H1 (cell line): ENCODE measurements at regions not wholly inside any gene's neighbourhood (a gene's known extent, or its start where the extent isn't known, plus 50 kb on each side); places are given as distances from the start of the nearest gene placed in this dataset.

Experiments used
- CBX5 ChIP-seq: fragments of 300-800, 300-1000 bp; sonication (generic); IDR thresholded peaks from 2 replicates; pipeline ENCODE4 v1.7.1; 2016; ENCODE audit warnings: antibody characterized with exemption, low read length, low read depth
- CHD1 ChIP-seq: IDR thresholded peaks from 2 replicates; pipeline ENCODE4 v1.6.1; 2012; ENCODE audit warnings: low read depth, low read length, improper control_type of control experiment
- HDAC6 ChIP-seq: IDR thresholded peaks from one replicate; pipeline ENCODE4 v1.7.1; 2012; ENCODE audit warnings: low read depth, mild to moderate bottlenecking, inconsistent platforms, low read length, moderate library complexity
- TF ChIP-seq, protein P1 (sequence below): fragments of 300-600 bp; sonication (generic); IDR thresholded peaks from 2 replicates; pipeline ENCODE4 v1.7.1; 2012; ENCODE audit warnings: low read length, moderate library complexity, mild to moderate bottlenecking, inconsistent platforms; ENCODE audit not compliant: insufficient replicate concordance

GRCh38 chr6:129954749-129955431 lies 63.5 kb upstream of the L3MBTL3 start (continued):
- TF ChIP-seq, protein P1, sequence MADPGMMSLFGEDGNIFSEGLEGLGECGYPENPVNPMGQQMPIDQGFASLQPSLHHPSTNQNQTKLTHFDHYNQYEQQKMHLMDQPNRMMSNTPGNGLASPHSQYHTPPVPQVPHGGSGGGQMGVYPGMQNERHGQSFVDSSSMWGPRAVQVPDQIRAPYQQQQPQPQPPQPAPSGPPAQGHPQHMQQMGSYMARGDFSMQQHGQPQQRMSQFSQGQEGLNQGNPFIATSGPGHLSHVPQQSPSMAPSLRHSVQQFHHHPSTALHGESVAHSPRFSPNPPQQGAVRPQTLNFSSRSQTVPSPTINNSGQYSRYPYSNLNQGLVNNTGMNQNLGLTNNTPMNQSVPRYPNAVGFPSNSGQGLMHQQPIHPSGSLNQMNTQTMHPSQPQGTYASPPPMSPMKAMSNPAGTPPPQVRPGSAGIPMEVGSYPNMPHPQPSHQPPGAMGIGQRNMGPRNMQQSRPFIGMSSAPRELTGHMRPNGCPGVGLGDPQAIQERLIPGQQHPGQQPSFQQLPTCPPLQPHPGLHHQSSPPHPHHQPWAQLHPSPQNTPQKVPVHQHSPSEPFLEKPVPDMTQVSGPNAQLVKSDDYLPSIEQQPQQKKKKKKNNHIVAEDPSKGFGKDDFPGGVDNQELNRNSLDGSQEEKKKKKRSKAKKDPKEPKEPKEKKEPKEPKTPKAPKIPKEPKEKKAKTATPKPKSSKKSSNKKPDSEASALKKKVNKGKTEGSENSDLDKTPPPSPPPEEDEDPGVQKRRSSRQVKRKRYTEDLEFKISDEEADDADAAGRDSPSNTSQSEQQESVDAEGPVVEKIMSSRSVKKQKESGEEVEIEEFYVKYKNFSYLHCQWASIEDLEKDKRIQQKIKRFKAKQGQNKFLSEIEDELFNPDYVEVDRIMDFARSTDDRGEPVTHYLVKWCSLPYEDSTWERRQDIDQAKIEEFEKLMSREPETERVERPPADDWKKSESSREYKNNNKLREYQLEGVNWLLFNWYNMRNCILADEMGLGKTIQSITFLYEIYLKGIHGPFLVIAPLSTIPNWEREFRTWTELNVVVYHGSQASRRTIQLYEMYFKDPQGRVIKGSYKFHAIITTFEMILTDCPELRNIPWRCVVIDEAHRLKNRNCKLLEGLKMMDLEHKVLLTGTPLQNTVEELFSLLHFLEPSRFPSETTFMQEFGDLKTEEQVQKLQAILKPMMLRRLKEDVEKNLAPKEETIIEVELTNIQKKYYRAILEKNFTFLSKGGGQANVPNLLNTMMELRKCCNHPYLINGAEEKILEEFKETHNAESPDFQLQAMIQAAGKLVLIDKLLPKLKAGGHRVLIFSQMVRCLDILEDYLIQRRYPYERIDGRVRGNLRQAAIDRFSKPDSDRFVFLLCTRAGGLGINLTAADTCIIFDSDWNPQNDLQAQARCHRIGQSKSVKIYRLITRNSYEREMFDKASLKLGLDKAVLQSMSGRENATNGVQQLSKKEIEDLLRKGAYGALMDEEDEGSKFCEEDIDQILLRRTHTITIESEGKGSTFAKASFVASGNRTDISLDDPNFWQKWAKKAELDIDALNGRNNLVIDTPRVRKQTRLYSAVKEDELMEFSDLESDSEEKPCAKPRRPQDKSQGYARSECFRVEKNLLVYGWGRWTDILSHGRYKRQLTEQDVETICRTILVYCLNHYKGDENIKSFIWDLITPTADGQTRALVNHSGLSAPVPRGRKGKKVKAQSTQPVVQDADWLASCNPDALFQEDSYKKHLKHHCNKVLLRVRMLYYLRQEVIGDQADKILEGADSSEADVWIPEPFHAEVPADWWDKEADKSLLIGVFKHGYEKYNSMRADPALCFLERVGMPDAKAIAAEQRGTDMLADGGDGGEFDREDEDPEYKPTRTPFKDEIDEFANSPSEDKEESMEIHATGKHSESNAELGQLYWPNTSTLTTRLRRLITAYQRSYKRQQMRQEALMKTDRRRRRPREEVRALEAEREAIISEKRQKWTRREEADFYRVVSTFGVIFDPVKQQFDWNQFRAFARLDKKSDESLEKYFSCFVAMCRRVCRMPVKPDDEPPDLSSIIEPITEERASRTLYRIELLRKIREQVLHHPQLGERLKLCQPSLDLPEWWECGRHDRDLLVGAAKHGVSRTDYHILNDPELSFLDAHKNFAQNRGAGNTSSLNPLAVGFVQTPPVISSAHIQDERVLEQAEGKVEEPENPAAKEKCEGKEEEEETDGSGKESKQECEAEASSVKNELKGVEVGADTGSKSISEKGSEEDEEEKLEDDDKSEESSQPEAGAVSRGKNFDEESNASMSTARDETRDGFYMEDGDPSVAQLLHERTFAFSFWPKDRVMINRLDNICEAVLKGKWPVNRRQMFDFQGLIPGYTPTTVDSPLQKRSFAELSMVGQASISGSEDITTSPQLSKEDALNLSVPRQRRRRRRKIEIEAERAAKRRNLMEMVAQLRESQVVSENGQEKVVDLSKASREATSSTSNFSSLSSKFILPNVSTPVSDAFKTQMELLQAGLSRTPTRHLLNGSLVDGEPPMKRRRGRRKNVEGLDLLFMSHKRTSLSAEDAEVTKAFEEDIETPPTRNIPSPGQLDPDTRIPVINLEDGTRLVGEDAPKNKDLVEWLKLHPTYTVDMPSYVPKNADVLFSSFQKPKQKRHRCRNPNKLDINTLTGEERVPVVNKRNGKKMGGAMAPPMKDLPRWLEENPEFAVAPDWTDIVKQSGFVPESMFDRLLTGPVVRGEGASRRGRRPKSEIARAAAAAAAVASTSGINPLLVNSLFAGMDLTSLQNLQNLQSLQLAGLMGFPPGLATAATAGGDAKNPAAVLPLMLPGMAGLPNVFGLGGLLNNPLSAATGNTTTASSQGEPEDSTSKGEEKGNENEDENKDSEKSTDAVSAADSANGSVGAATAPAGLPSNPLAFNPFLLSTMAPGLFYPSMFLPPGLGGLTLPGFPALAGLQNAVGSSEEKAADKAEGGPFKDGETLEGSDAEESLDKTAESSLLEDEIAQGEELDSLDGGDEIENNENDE = no peak
- TF ChIP-seq CBX5 (no peak), CHD1 (no peak), HDAC6 (no peak)
